ENCODE measurements at regions not wholly inside any gene's neighbourhood (a gene's known extent, or its start where the extent isn't known, plus 50 kb on each side); places are given as distances from the start of the nearest gene placed in this dataset.

GRCh38 chr1:182192215-182192614, 130.7 kb upstream of the ZNF648 start:
- Histone ChIP-seq H3K27me3 (no peaks in the 10 kb centered on the region), H3K9me3 (no peaks in the 10 kb centered on the region), H3K36me3 (no peaks in the 10 kb centered on the region), H3K4me1 (no peaks in the 10 kb centered on the region), H3K4me3 (no peak overlapping the region), H3K27ac (no peak overlapping the region)
- ATAC-seq (no peak), DNase-seq (no peak)
- TF ChIP-seq POLR2A (IDR thresholded peaks at IDR 0.05) (no peak), CTCF (IDR thresholded peaks at IDR 0.05) (no peak)
- 83% methylated on average over 3 of the region's 3 CpGs for WGBS (ENCODE audit: insufficient coverage, low coverage, low lambda C conversion rate, missing lambda C conversion rate)
- intact Hi-C loops (cut with DNase I), result no loop called here

GRCh38 chr1:182191381-182192115, 130.0 kb upstream of the ZNF648 start:
- H3K27ac ChIP-seq, result no peak overlapping the region
- 79% methylated on average over 2 of the region's 2 CpGs for WGBS (ENCODE audit: insufficient coverage, low coverage, low lambda C conversion rate, missing lambda C conversion rate)
- no peak for ATAC-seq

GRCh38 chr1:182189535-182190066, 128.1 kb upstream of the ZNF648 start:
- H3K27ac ChIP-seq, result no peak overlapping the region
- ATAC-seq, result no peak
- no peak for TF ChIP-seq CTCF (IDR thresholded peaks at IDR 0.05)
- H3K4me3 ChIP-seq, result no peak overlapping the region
- no peaks in the 10 kb centered on the region for H3K9me3 ChIP-seq
- H3K27me3 ChIP-seq, result no peaks in the 10 kb centered on the region
- 74% methylated on average over 3 of the region's 3 CpGs for WGBS (ENCODE audit: insufficient coverage, low coverage, low lambda C conversion rate, missing lambda C conversion rate)
- no peak for DNase-seq
- intact Hi-C loops (cut with DNase I), result no loop called here
- H3K36me3 ChIP-seq, result no peaks in the 10 kb centered on the region
- H3K4me1 ChIP-seq, result no peaks in the 10 kb centered on the region

More at GRCh38 chr1:182191381-182192115, 130.0 kb upstream of the ZNF648 start:
- Histone ChIP-seq H3K36me3 (no peaks in the 10 kb centered on the region), H3K9me3 (no peaks in the 10 kb centered on the region), H3K4me1 (no peaks in the 10 kb centered on the region), H3K4me3 (no peak overlapping the region), H3K27me3 (no peaks in the 10 kb centered on the region)
- intact Hi-C loops (cut with DNase I), result no loop called here
- no peak for DNase-seq
- no peak for TF ChIP-seq POLR2A (IDR thresholded peaks at IDR 0.05)
- no peak for TF ChIP-seq CTCF (IDR thresholded peaks at IDR 0.05)

- Histone ChIP-seq H3K27ac (no peak overlapping the region), H3K4me3 (no peak overlapping the region), H3K4me1 (no peaks in the 10 kb centered on the region), H3K36me3 (no peaks in the 10 kb centered on the region), H3K9me3 (no peaks in the 10 kb centered on the region), H3K27me3 (no peaks in the 10 kb centered on the region)
- intact Hi-C loops (cut with DNase I), result no loop called here
- ATAC-seq, result no peak
- WGBS (ENCODE audit: insufficient coverage, low coverage, low lambda C conversion rate, missing lambda C conversion rate), result 83% methylated on average over 2 of the region's 3 CpGs
- no peak for TF ChIP-seq CTCF (IDR thresholded peaks at IDR 0.05)
- TF ChIP-seq POLR2A (IDR thresholded peaks at IDR 0.05), result no peak
- no peak for DNase-seq
Measured at GRCh38 chr1:182186757-182187146, 125.2 kb upstream of the ZNF648 start.
